Hepatocyte (in vitro differentiated cells): ENCODE measurements at regions not wholly inside any gene's neighbourhood (a gene's known extent, or its start where the extent isn't known, plus 50 kb on each side); places are given as distances from the start of the nearest gene placed in this dataset.

Source experiments
- DNase-seq: peaks from one replicate; pipeline ENCODE4 v3.0.0-alpha.2; 2016; ENCODE audit warnings: low spot score
- H2AFZ ChIP-seq: fragments of 200-600 bp; sonication (generic); 2 replicates; pipeline ENCODE4 v1.6.0; 2016; ENCODE audit warnings: antibody characterized with exemption, mild to moderate bottlenecking
- H3K27ac ChIP-seq: fragments of 200-600 bp; sonication (generic); 2 replicates; pipeline ENCODE4 v1.5.1; 2016; ENCODE audit warnings: mild to moderate bottlenecking
- H3K27me3 ChIP-seq: fragments of 200-600 bp; sonication (generic); 2 replicates; pipeline ENCODE4 v1.6.1; 2016
- H3K36me3 ChIP-seq: fragments of 200-600 bp; sonication (generic); replicated peaks from 2 replicates; pipeline ENCODE4 v1.5.1; 2016; ENCODE audit warnings: low read depth; ENCODE audit not compliant: insufficient read depth
- H3K4me1 ChIP-seq: fragments of 200-600 bp; sonication (generic); 2 replicates; pipeline ENCODE4 v1.5.1; 2016; ENCODE audit warnings: mild to moderate bottlenecking, moderate library complexity; ENCODE audit not compliant: insufficient read depth
- H3K4me2 ChIP-seq: fragments of 200-600 bp; sonication (generic); 2 replicates; pipeline ENCODE4 v1.6.0; 2016
- H3K4me3 ChIP-seq: fragments of 200-600 bp; sonication (generic); 2 replicates; pipeline ENCODE4 v1.5.1; 2016; ENCODE audit warnings: mild to moderate bottlenecking
- H3K79me2 ChIP-seq: fragments of 200-600 bp; sonication (generic); 2 replicates; pipeline ENCODE4 v1.6.0; 2017; ENCODE audit warnings: mild to moderate bottlenecking
- H3K9me2 ChIP-seq: fragments of 200-600 bp; sonication (generic); replicated peaks from 2 replicates; pipeline ENCODE4 v1.6.0; 2017; ENCODE audit warnings: mild to moderate bottlenecking; ENCODE audit not compliant: insufficient read depth
- H3K9me3 ChIP-seq: fragments of 200-600 bp; sonication (generic); 2 replicates; pipeline ENCODE4 v1.5.1; 2016; ENCODE audit warnings: low read depth, mild to moderate bottlenecking
- H4K20me1 ChIP-seq: fragments of 200-600 bp; sonication (generic); 2 replicates; pipeline ENCODE4 v1.6.0; 2016; ENCODE audit warnings: mild to moderate bottlenecking; ENCODE audit not compliant: insufficient read depth, poor library complexity, severe bottlenecking
- EZH2 ChIP-seq: fragments of 200-600 bp; sonication (generic); IDR thresholded peaks from 2 replicates; pipeline ENCODE4 v1.6.1; 2016; ENCODE audit warnings: antibody characterized with exemption, mild to moderate bottlenecking, borderline replicate concordance
- EZH2phosphoT487 ChIP-seq: fragments of 200-600 bp; sonication (generic); IDR thresholded peaks from one replicate; pipeline ENCODE4 v1.6.1; 2018; ENCODE audit warnings: antibody characterized with exemption, mild to moderate bottlenecking, low read depth, moderate library complexity; ENCODE audit not compliant: unreplicated experiment, severe bottlenecking
- WGBS: methylation state at CpG from one replicate; pipeline ENCODE4 v1.1.6; 2016; ENCODE audit warnings: low lambda C conversion rate; ENCODE audit errors: missing lambda C conversion rate; 5-methylcytosine and 5-hydroxymethylcytosine counted together
- TF ChIP-seq, protein P1 (sequence below): fragments of 200-600 bp; sonication (generic); IDR thresholded peaks from 2 replicates; pipeline ENCODE4 v1.5.1; 2016; ENCODE audit warnings: antibody characterized with exemption, mild to moderate bottlenecking; ENCODE audit not compliant: poor library complexity

DNA sequence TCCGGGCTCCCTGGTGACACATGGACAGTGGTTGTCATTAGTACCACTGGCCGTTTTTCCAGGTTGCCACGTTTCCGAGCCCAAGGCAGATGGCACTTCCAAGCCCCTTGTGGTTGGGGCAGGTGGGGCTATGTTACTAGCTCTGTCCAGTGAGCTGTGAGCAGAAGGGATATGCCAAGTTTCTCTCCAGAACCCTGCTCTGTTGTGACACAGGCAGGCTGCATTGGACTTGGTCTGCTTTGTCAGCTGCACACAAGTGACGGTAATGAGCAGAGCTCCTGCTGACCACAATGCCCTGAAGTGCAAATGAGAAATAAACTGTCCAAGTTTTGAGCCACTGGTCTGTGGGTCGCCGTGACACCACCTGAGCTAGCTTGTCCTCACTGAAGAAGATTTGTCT is 118.8 kb downstream of the GYPC start:
- no peaks in the 10 kb centered on the region for H3K79me2 ChIP-seq
- H3K9me2 ChIP-seq = no peaks in the 10 kb centered on the region
- H3K27me3 ChIP-seq = peaks cover 7% of the 10 kb centered on the region
- H4K20me1 ChIP-seq = no peaks in the 10 kb centered on the region
- H3K36me3 ChIP-seq = no peaks in the 10 kb centered on the region
- H3K9me3 ChIP-seq = no peaks in the 10 kb centered on the region
- H3K4me2 ChIP-seq = no peak overlapping the region
- DNase-seq = no peak
- no peak overlapping the region for H2AFZ ChIP-seq
- no peak overlapping the region for H3K27ac ChIP-seq
- no peak overlapping the region for H3K4me3 ChIP-seq
- TF ChIP-seq, protein P1, sequence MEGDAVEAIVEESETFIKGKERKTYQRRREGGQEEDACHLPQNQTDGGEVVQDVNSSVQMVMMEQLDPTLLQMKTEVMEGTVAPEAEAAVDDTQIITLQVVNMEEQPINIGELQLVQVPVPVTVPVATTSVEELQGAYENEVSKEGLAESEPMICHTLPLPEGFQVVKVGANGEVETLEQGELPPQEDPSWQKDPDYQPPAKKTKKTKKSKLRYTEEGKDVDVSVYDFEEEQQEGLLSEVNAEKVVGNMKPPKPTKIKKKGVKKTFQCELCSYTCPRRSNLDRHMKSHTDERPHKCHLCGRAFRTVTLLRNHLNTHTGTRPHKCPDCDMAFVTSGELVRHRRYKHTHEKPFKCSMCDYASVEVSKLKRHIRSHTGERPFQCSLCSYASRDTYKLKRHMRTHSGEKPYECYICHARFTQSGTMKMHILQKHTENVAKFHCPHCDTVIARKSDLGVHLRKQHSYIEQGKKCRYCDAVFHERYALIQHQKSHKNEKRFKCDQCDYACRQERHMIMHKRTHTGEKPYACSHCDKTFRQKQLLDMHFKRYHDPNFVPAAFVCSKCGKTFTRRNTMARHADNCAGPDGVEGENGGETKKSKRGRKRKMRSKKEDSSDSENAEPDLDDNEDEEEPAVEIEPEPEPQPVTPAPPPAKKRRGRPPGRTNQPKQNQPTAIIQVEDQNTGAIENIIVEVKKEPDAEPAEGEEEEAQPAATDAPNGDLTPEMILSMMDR = no peak
- no peak for TF ChIP-seq EZH2phosphoT487
- no peak for TF ChIP-seq EZH2
- 91% methylated on average over 7 of the region's 7 CpGs for WGBS
- H3K4me1 ChIP-seq = no peaks in the 10 kb centered on the region

DNA sequence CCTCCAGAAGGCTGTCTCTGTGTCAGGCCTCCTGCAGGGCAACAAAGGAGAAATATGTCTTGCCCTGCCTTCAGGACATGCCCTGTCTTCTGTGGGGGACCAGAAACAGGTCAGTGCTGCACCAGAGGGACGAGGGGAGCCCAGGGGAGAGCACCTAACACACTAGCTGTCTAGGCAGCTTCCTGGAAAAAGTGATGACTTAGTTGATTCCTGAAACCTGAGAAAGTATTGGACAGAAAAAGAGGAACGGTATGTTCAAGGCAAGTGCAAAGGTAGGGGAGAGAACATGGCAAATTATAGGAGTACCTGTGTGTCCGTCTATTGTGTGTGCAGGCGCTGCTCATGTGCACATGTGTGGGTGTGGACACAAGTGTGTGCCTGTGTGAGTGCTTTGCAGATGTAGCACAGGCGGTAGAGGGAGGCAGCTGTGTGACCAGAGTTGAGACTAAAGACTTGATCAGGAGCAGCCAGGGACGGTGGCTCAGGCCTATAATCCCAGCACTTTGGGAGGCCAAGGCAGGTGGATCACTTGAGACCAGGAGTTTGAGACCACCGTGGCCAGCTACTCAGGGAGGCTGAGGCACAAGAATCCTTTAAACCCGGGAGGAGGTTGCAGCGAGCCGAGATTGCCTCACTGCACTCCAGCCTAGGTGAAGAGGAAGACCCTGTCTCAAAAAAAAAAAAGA is 119.5 kb downstream of the GYPC start:
- WGBS = 86% methylated on average over 10 of the region's 10 CpGs
- Histone ChIP-seq H2AFZ (no peak overlapping the region), H3K9me2 (no peaks in the 10 kb centered on the region), H3K9me3 (no peaks in the 10 kb centered on the region), H3K36me3 (no peaks in the 10 kb centered on the region), H3K4me3 (no peak overlapping the region), H3K79me2 (no peaks in the 10 kb centered on the region), H3K27me3 (peaks cover 7% of the 10 kb centered on the region), H3K4me2 (no peak overlapping the region), H3K4me1 (no peaks in the 10 kb centered on the region), H3K27ac (no peak overlapping the region), H4K20me1 (no peaks in the 10 kb centered on the region)
- TF ChIP-seq, protein P1 = no peak
- no peak for TF ChIP-seq EZH2phosphoT487
- no peak for TF ChIP-seq EZH2
- DNase-seq = no peak

GRCh38 chr2:126776255-126776654 is 120.3 kb downstream of the GYPC start:
- no peak overlapping the region for H3K27ac ChIP-seq
- H3K4me2 ChIP-seq = peak overlapping the region; percentile 99

More at GRCh38 chr2:126776255-126776654, 120.3 kb downstream of the GYPC start:
- Histone ChIP-seq H3K9me2 (no peaks in the 10 kb centered on the region), H3K4me1 (no peaks in the 10 kb centered on the region), H3K79me2 (no peaks in the 10 kb centered on the region), H3K36me3 (no peaks in the 10 kb centered on the region), H3K9me3 (no peaks in the 10 kb centered on the region), H3K27me3 (peaks cover 7% of the 10 kb centered on the region), H2AFZ (no peak overlapping the region), H4K20me1 (no peaks in the 10 kb centered on the region), H3K4me3 (peak overlapping the region; percentile 61)
- DNase-seq = no peak
- TF ChIP-seq, protein P1 = no peak
- TF ChIP-seq EZH2 (no peak), EZH2phosphoT487 (no peak)
- 26% methylated on average over 9 of the region's 9 CpGs for WGBS
